ENCODE measurements at regions not wholly inside any gene's neighbourhood (a gene's known extent, or its start where the extent isn't known, plus 50 kb on each side); places are given as distances from the start of the nearest gene placed in this dataset.

DNA sequence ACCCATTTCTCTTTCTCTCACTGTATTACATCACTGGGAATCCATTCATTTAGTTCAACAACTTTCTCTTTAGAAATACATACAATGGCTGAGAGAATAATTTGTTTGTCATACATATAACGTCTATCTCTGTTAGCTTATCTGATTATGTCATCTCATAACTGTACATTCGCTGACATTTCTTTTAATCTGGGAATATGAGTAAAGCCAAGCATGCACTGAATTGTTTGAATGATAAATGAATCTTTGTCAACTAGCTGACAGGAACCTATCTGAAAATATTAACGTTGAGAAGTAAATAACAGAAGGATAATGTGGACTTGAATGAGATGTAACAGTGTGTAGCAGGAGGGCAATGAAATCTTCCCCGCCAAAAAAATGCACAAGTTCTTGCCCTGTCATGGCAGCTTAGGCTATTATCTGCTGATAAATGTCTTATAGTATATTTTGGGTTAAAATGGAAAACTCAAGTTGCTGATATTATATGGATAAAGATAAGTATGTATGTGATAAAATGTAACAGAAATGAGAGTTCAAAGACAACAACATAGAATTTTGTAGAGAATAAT, 581.2 kb upstream of the ADGRB3 start:
- Histone ChIP-seq H3K4me1 (ENCODE audit: control insufficient read depth in 2 of 2, insufficient read depth in 1 of 2, low read depth in 1 of 2, low read length in 2 of 2) (no peaks in the 10 kb centered on the region), H3K27ac (replicated peaks; ENCODE audit: low read length) (no peak overlapping the region), H2BK120ac (ENCODE audit: low read depth, low read length) (no peak overlapping the region), H2BK12ac (ENCODE audit: low read length) (no peak overlapping the region), H4K8ac (ENCODE audit: low read depth, low read length) (no peak overlapping the region), H3K79me1 (ENCODE audit: low read depth, low read length) (no peaks in the 10 kb centered on the region), H2AFZ (ENCODE audit: low read length) (no peak overlapping the region), H2BK15ac (ENCODE audit: low read length) (no peak overlapping the region), H3K18ac (ENCODE audit: low read length) (no peak overlapping the region), H3K36me3 (replicated peaks in 1 of 2; ENCODE audit: control insufficient read depth in 2 of 2, insufficient read depth in 2 of 2, low read length in 2 of 2) (no peaks in the 10 kb centered on the region), H3K4ac (ENCODE audit: low read length) (no peak overlapping the region), H2AK5ac (ENCODE audit: low read depth, low read length) (no peak overlapping the region), H3K9me3 (replicated peaks in 1 of 2; ENCODE audit: control insufficient read depth in 2 of 2, insufficient read depth in 1 of 2, low read depth in 1 of 2, low read length in 2 of 2) (no peaks in the 10 kb centered on the region), H3K23ac (ENCODE audit: low read depth, low read length, poor library complexity) (no peak overlapping the region), H3K14ac (ENCODE audit: low read length) (no peak overlapping the region), H3K27me3 (ENCODE audit: control insufficient read depth in 3 of 3, insufficient read depth in 3 of 3, low read depth in 1 of 3, low read length in 3 of 3) (no peaks in the 10 kb centered on the region), H2BK5ac (ENCODE audit: low read length) (no peak overlapping the region), H3K4me2 (ENCODE audit: insufficient read depth, low read length, poor library complexity, severe bottlenecking) (no peak overlapping the region), H3K9ac (ENCODE audit: low read depth, low read length, poor library complexity) (no peak overlapping the region), H3K4me3 (ENCODE audit: low read length in 2 of 2) (no peak overlapping the region), H4K91ac (ENCODE audit: low read depth, low read length, poor library complexity) (no peak overlapping the region)
- DNase-seq (ENCODE audit: low spot score): no peak
- WGBS, 2 donors (ENCODE audit: extremely low coverage in 2 of 2, insufficient read length in 2 of 2, insufficient replicate concordance in 1 of 2): no CpG with 5 or more reads among the region's 4 CpGs

DNA sequence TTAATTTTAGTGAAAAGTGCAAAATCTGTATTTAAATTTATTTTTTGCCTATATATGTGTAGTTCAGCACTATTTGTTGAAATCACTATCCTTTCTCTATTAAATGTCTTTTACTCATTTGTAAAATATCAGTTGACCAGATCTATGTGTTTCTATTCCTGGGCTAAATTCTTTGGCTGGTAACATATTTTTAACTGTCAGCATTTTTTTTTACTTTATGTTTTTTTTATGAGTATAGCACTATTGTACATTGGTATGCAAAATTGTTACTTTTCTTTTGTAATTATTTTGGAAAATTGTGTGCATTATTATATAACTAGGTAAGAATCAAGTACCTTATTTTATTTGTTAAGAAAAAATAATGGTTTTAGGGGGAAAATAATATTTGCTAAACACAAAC, 582.8 kb upstream of the ADGRB3 start:
- Histone ChIP-seq H3K18ac (ENCODE audit: low read length) (no peak overlapping the region), H2BK120ac (ENCODE audit: low read depth, low read length) (no peak overlapping the region), H3K9ac (ENCODE audit: low read depth, low read length, poor library complexity) (no peak overlapping the region), H3K9me3 (replicated peaks in 1 of 2; ENCODE audit: control insufficient read depth in 2 of 2, insufficient read depth in 1 of 2, low read depth in 1 of 2, low read length in 2 of 2) (no peaks in the 10 kb centered on the region), H2AK5ac (ENCODE audit: low read depth, low read length) (no peak overlapping the region), H3K14ac (ENCODE audit: low read length) (no peak overlapping the region), H3K79me1 (ENCODE audit: low read depth, low read length) (no peaks in the 10 kb centered on the region), H4K91ac (ENCODE audit: low read depth, low read length, poor library complexity) (no peak overlapping the region), H3K4me2 (ENCODE audit: insufficient read depth, low read length, poor library complexity, severe bottlenecking) (no peak overlapping the region), H2BK15ac (ENCODE audit: low read length) (no peak overlapping the region), H3K36me3 (replicated peaks in 1 of 2; ENCODE audit: control insufficient read depth in 2 of 2, insufficient read depth in 2 of 2, low read length in 2 of 2) (no peaks in the 10 kb centered on the region), H3K27me3 (ENCODE audit: control insufficient read depth in 3 of 3, insufficient read depth in 3 of 3, low read depth in 1 of 3, low read length in 3 of 3) (no peaks in the 10 kb centered on the region), H2BK5ac (ENCODE audit: low read length) (no peak overlapping the region), H3K23ac (ENCODE audit: low read depth, low read length, poor library complexity) (no peak overlapping the region), H3K27ac (replicated peaks; ENCODE audit: low read length) (no peak overlapping the region), H3K4me1 (ENCODE audit: control insufficient read depth in 2 of 2, insufficient read depth in 1 of 2, low read depth in 1 of 2, low read length in 2 of 2) (no peaks in the 10 kb centered on the region), H4K8ac (ENCODE audit: low read depth, low read length) (no peak overlapping the region), H2BK12ac (ENCODE audit: low read length) (no peak overlapping the region), H3K4me3 (ENCODE audit: low read length in 2 of 2) (no peak overlapping the region), H3K4ac (ENCODE audit: low read length) (no peak overlapping the region), H2AFZ (ENCODE audit: low read length) (no peak overlapping the region)
- no peak for DNase-seq (ENCODE audit: low spot score)

DNA sequence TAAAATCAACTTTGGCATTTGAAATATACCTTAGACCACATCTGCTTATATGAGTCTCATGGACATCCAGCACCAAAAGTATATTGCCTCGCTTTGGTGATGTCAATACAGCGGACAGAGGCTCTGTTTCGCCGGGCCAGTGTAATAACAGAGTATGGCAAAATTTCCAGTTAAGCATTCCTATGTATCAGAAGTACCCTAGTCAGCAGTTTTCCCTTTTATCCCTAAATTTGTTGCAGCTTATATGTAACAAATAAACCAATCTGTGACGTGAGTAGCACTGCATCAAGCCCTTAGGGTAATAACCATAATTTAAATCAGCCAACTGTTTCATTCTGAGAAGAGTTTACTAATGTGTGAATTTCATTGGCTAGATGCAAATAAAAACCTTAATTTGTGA, 585.5 kb upstream of the ADGRB3 start:
- Histone ChIP-seq H4K91ac (ENCODE audit: low read depth, low read length, poor library complexity) (no peak overlapping the region), H3K36me3 (replicated peaks in 1 of 2; ENCODE audit: control insufficient read depth in 2 of 2, insufficient read depth in 2 of 2, low read length in 2 of 2) (no peaks in the 10 kb centered on the region), H3K4ac (ENCODE audit: low read length) (no peak overlapping the region), H3K4me2 (ENCODE audit: insufficient read depth, low read length, poor library complexity, severe bottlenecking) (no peak overlapping the region), H2AFZ (ENCODE audit: low read length) (no peak overlapping the region), H3K4me1 (ENCODE audit: control insufficient read depth in 2 of 2, insufficient read depth in 1 of 2, low read depth in 1 of 2, low read length in 2 of 2) (no peaks in the 10 kb centered on the region), H3K14ac (ENCODE audit: low read length) (no peak overlapping the region), H3K27me3 (ENCODE audit: control insufficient read depth in 3 of 3, insufficient read depth in 3 of 3, low read depth in 1 of 3, low read length in 3 of 3) (no peaks in the 10 kb centered on the region), H2AK5ac (ENCODE audit: low read depth, low read length) (no peak overlapping the region), H3K23ac (ENCODE audit: low read depth, low read length, poor library complexity) (no peak overlapping the region), H3K27ac (replicated peaks; ENCODE audit: low read length) (no peak overlapping the region), H4K8ac (ENCODE audit: low read depth, low read length) (no peak overlapping the region), H2BK15ac (ENCODE audit: low read length) (no peak overlapping the region), H3K79me1 (ENCODE audit: low read depth, low read length) (no peaks in the 10 kb centered on the region), H2BK5ac (ENCODE audit: low read length) (no peak overlapping the region), H3K18ac (ENCODE audit: low read length) (no peak overlapping the region), H3K9ac (ENCODE audit: low read depth, low read length, poor library complexity) (no peak overlapping the region), H2BK120ac (ENCODE audit: low read depth, low read length) (no peak overlapping the region), H3K9me3 (replicated peaks in 1 of 2; ENCODE audit: control insufficient read depth in 2 of 2, insufficient read depth in 1 of 2, low read depth in 1 of 2, low read length in 2 of 2) (no peaks in the 10 kb centered on the region), H3K4me3 (ENCODE audit: low read length in 2 of 2) (no peak overlapping the region), H2BK12ac (ENCODE audit: low read length) (no peak overlapping the region)
- DNase-seq (ENCODE audit: low spot score): no peak
- WGBS, 2 donors (ENCODE audit: extremely low coverage in 2 of 2, insufficient read length in 2 of 2, insufficient replicate concordance in 1 of 2): no CpG with 5 or more reads among the region's 5 CpGs

DNA sequence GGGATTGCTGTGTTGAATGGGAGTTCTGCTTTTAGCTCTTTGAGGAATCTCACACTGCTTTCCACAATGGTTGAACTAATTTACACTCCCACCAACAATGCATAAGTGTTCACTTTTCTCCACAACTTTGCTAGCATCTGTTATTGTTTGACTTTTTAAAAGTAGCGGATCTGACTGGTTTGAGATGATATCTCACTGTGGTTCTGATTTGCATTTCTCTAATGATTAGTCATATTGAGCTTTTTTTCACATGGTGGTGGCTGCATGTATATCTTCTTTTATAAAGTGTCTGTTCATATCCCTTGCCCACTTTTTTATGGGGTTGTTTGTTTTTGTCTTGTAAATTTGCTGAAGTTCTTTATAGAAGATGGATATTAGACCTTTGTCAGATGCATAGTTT, 588.3 kb upstream of the ADGRB3 start:
- H4K8ac ChIP-seq (ENCODE audit: low read depth, low read length): no peak overlapping the region
- no peak overlapping the region for H2BK5ac ChIP-seq (ENCODE audit: low read length)
- no peaks in the 10 kb centered on the region for H3K4me1 ChIP-seq (ENCODE audit: control insufficient read depth in 2 of 2, insufficient read depth in 1 of 2, low read depth in 1 of 2, low read length in 2 of 2)
- no peaks in the 10 kb centered on the region for H3K79me1 ChIP-seq (ENCODE audit: low read depth, low read length)
- no peak overlapping the region for H3K4me3 ChIP-seq (ENCODE audit: low read length in 2 of 2)
- H2BK12ac ChIP-seq (ENCODE audit: low read length): no peak overlapping the region
- no peaks in the 10 kb centered on the region for H3K27me3 ChIP-seq (ENCODE audit: control insufficient read depth in 3 of 3, insufficient read depth in 3 of 3, low read depth in 1 of 3, low read length in 3 of 3)
- H3K4me2 ChIP-seq (ENCODE audit: insufficient read depth, low read length, poor library complexity, severe bottlenecking): no peak overlapping the region
- no peak overlapping the region for H3K9ac ChIP-seq (ENCODE audit: low read depth, low read length, poor library complexity)
- WGBS, 2 donors (ENCODE audit: extremely low coverage in 2 of 2, insufficient read length in 2 of 2, insufficient replicate concordance in 1 of 2): no CpG with 5 or more reads among the region's 1 CpG
- no peak overlapping the region for H3K4ac ChIP-seq (ENCODE audit: low read length)
- no peaks in the 10 kb centered on the region for H3K36me3 ChIP-seq (replicated peaks in 1 of 2; ENCODE audit: control insufficient read depth in 2 of 2, insufficient read depth in 2 of 2, low read length in 2 of 2)
- no peak overlapping the region for H2BK120ac ChIP-seq (ENCODE audit: low read depth, low read length)
- no peak overlapping the region for H3K18ac ChIP-seq (ENCODE audit: low read length)
- no peak overlapping the region for H3K23ac ChIP-seq (ENCODE audit: low read depth, low read length, poor library complexity)
- no peak overlapping the region for H3K14ac ChIP-seq (ENCODE audit: low read length)
- no peak overlapping the region for H2AK5ac ChIP-seq (ENCODE audit: low read depth, low read length)
- H2AFZ ChIP-seq (ENCODE audit: low read length): no peak overlapping the region
- H3K27ac ChIP-seq (replicated peaks; ENCODE audit: low read length): no peak overlapping the region
- H2BK15ac ChIP-seq (ENCODE audit: low read length): no peak overlapping the region
- no peaks in the 10 kb centered on the region for H3K9me3 ChIP-seq (replicated peaks in 1 of 2; ENCODE audit: control insufficient read depth in 2 of 2, insufficient read depth in 1 of 2, low read depth in 1 of 2, low read length in 2 of 2)
- H4K91ac ChIP-seq (ENCODE audit: low read depth, low read length, poor library complexity): no peak overlapping the region
- DNase-seq (ENCODE audit: low spot score): no peak

Measured in neuronal stem cell (in vitro differentiated cells).